ENCODE measurements at regions not wholly inside any gene's neighbourhood (a gene's known extent, or its start where the extent isn't known, plus 50 kb on each side); places are given as distances from the start of the nearest gene placed in this dataset.

DNA sequence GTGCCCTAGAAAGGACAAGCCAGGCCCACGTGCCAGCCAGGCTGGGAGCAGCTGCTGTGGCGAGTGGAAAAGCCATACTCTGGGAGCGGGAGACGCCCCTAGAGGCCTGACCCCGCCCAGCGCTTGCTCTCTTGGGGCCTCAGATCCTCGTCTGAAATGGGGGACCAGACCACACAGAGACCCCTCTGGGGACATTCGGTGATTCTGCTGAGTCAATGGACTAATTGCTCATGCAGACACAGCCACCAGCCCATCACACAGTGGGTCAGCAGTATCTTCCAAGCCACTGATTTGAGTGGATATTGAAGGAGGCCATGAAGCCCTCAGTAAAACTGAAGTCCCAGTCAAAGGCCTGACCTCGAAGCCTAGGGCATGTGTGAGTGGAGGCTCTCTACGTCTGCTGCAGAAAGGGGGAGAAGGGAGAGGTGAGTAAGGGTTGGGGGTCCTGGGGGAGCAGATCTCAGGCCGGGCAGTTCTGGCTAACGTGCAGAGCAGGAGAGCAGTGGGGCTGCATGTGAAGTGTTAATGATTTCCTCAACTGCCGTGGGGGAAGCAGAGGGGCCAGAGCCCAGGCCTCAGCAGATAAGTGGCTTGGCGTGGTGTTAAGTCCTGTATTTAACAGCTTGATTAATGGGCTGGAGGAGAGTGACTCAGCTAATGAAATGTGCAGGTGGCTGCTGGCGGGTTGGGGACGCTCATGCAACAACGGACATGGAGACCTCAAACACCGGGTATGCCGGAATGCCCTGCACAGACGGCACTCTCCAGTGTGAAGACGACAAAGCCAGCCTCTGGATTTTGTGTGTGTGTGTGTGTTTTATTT, 104.4 kb upstream of the TWIST2 start:
- Histone ChIP-seq H3K27me3 (peaks cover 0 to 26% (median 0%) of the 10 kb centered on the region in 4 donors), H3K9me3 (no peaks in the 10 kb centered on the region), H3K36me3 (no peaks in the 10 kb centered on the region), H3K4me3 (no peak overlapping the region), H3K27ac (no peak overlapping the region), H3K4me1 (no peaks in the 10 kb centered on the region)
- DNase-seq = no peak
- TF ChIP-seq POLR2A (IDR thresholded peaks at IDR 0.05) = no peak
- TF ChIP-seq, protein P1, sequence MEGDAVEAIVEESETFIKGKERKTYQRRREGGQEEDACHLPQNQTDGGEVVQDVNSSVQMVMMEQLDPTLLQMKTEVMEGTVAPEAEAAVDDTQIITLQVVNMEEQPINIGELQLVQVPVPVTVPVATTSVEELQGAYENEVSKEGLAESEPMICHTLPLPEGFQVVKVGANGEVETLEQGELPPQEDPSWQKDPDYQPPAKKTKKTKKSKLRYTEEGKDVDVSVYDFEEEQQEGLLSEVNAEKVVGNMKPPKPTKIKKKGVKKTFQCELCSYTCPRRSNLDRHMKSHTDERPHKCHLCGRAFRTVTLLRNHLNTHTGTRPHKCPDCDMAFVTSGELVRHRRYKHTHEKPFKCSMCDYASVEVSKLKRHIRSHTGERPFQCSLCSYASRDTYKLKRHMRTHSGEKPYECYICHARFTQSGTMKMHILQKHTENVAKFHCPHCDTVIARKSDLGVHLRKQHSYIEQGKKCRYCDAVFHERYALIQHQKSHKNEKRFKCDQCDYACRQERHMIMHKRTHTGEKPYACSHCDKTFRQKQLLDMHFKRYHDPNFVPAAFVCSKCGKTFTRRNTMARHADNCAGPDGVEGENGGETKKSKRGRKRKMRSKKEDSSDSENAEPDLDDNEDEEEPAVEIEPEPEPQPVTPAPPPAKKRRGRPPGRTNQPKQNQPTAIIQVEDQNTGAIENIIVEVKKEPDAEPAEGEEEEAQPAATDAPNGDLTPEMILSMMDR (IDR thresholded peaks at IDR 0.05) = no peak
- WGBS, 2 donors = 38 to 52% methylated on average over 12 to 18 of the region's 21 CpGs
- intact Hi-C loops (cut with DNase I) = no loop called here

DNA sequence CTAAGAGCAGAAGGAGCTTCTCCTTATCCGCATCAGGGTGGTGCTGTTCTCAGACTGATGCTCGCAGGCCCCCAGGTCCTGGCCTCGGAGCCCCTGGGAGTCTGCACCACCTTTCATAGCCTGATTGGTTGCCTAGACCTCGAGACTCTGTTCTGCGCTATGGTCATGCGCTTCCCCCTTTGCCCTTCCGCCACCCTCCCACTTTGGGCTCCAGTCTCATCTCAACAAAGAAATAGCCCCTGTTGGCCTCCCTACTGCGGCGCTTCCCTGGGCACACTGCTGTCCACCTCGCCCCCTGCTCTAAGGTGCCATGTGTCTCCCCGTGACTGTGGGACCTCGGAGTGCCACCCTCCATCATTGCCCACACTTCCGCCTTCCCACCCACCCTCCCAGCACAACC, 102.9 kb upstream of the TWIST2 start:
- WGBS, 2 donors = 88 to 91% methylated on average over 9 to 13 of the region's 13 CpGs
- H3K9me3 ChIP-seq = peaks cover 0 to 3% (median 3%) of the 10 kb centered on the region in 3 donors
- no peak overlapping the region for H3K4me3 ChIP-seq
- DNase-seq = no peak
- intact Hi-C loops (cut with DNase I) = no loop called here
- H3K27ac ChIP-seq = no peak overlapping the region
- H3K27me3 ChIP-seq = peaks cover 0 to 24% (median 0%) of the 10 kb centered on the region in 4 donors
- H3K36me3 ChIP-seq = no peaks in the 10 kb centered on the region
- no peak for TF ChIP-seq POLR2A (IDR thresholded peaks at IDR 0.05)
- TF ChIP-seq, protein P1 (IDR thresholded peaks at IDR 0.05) = no peak
- H3K4me1 ChIP-seq = no peaks in the 10 kb centered on the region

DNA sequence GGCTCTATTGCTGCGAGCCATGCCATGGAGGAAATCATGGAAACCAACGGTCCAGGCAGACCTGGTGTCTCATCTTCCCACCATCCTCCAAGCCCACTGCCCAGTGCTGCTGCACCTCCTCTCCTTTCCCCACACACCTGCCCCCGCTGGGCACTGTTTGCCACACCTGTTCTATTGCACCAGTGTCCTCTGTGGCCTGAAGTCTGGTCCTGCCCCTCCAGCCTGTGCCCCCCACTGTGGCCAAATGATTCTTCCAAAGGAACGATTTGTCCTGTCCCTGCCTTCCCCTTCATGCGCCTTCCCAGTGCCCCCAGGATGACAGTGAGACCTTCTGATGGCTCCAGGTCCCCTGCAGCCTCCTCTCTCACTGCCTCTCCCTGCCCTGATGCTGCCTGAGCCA, 101.9 kb upstream of the TWIST2 start:
- no peak overlapping the region for H3K27ac ChIP-seq
- no peak for DNase-seq
- no peaks in the 10 kb centered on the region for H3K4me1 ChIP-seq
- no peaks in the 10 kb centered on the region for H3K36me3 ChIP-seq
- 74 to 87% methylated on average over 5 of the region's 5 CpGs for WGBS, 2 donors
- TF ChIP-seq POLR2A (IDR thresholded peaks at IDR 0.05) = no peak
- TF ChIP-seq, protein P1 (IDR thresholded peaks at IDR 0.05) = no peak
- peaks cover 0 to 5% (median 4%) of the 10 kb centered on the region in 3 donors for H3K9me3 ChIP-seq
- H3K4me3 ChIP-seq = no peak overlapping the region
- intact Hi-C loops (cut with DNase I) = no loop called here
- H3K27me3 ChIP-seq = peaks cover 0 to 17% (median 0%) of the 10 kb centered on the region in 4 donors

DNA sequence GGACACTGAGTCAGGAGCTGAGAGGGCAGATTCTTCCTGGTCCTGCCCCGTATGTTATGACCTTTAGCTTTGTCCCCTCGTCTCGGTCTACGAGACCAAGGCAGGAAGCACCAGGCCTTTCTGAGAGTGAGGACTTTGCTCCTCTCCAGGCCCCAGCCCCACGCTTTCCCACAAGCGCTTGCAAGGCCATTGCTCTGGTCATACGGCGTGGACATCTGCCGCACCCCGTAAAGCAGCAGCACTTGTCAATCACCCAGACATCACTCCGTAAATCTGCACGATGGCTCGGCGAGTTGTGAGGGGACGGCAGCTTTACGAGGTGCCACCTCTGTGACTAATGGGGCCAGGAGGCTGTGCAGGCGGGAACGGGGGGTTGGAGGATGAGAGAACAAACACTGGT, 100.8 kb upstream of the TWIST2 start:
- WGBS, 2 donors = 90 to 92% methylated on average over 10 to 12 of the region's 18 CpGs
- TF ChIP-seq, protein P1 (IDR thresholded peaks at IDR 0.05) = no peak
- TF ChIP-seq POLR2A (IDR thresholded peaks at IDR 0.05) = no peak
- peaks cover 0 to 5% (median 4%) of the 10 kb centered on the region in 3 donors for H3K9me3 ChIP-seq

GRCh38 chr2:238747557-238747956, 100.3 kb upstream of the TWIST2 start:
- 61 to 69% methylated on average over 3 of the region's 3 CpGs for WGBS, 2 donors
- intact Hi-C loops (cut with DNase I) = no loop called here

More for the DNA sequence above, 100.8 kb upstream of the TWIST2 start:
- Histone ChIP-seq H3K36me3 (no peaks in the 10 kb centered on the region), H3K27me3 (peaks cover 0 to 17% (median 0%) of the 10 kb centered on the region in 4 donors), H3K4me1 (no peaks in the 10 kb centered on the region), H3K27ac (no peak overlapping the region), H3K4me3 (no peak overlapping the region)
- no peak for DNase-seq
- intact Hi-C loops (cut with DNase I) = no loop called here

More at GRCh38 chr2:238747557-238747956, 100.3 kb upstream of the TWIST2 start:
- Histone ChIP-seq H3K9me3 (peaks cover 0 to 5% (median 4%) of the 10 kb centered on the region in 3 donors), H3K4me3 (no peak overlapping the region), H3K27ac (no peak overlapping the region), H3K36me3 (no peaks in the 10 kb centered on the region), H3K27me3 (peaks cover 0 to 13% (median 0%) of the 10 kb centered on the region in 4 donors), H3K4me1 (no peaks in the 10 kb centered on the region)
- DNase-seq = no peak
- no peak for TF ChIP-seq POLR2A (IDR thresholded peaks at IDR 0.05)
- TF ChIP-seq, protein P1 (IDR thresholded peaks at IDR 0.05) = no peak
